ENCODE measurements at regions not wholly inside any gene's neighbourhood (a gene's known extent, or its start where the extent isn't known, plus 50 kb on each side); places are given as distances from the start of the nearest gene placed in this dataset.

DNA sequence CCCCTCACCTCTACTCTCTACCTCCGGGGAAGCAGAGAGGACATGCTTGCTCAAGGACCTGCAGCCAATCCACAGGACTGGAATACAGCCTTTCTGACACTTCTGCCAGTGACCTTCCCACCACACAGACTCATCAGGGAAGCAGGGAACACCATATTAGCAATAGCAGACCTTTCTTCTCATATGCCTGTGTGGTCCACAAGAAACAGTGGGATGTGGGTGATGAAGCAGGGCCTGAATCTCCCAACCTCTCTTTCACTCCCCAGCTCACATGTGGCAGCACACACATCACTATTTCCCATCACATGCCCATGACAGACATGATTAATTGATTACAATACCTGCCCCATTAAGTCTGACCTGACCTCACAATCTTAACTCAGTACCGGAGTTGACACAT is 695.1 kb downstream of the MATN1 start:
- ChIA-PET POLR2A (no interaction called here), CTCF (no interaction called here)
- Histone ChIP-seq H3K36me3 (ENCODE audit: control insufficient read depth, insufficient read depth, low read length) (no peaks in the 10 kb centered on the region), H3K27me3 (ENCODE audit: control insufficient read depth, insufficient read depth, low read length) (no peaks in the 10 kb centered on the region), H3K4me3 (ENCODE audit: low read depth, low read length) (no peak overlapping the region)
- DNase-seq (ENCODE audit: low read depth), result no peak
- TF ChIP-seq, protein P1, sequence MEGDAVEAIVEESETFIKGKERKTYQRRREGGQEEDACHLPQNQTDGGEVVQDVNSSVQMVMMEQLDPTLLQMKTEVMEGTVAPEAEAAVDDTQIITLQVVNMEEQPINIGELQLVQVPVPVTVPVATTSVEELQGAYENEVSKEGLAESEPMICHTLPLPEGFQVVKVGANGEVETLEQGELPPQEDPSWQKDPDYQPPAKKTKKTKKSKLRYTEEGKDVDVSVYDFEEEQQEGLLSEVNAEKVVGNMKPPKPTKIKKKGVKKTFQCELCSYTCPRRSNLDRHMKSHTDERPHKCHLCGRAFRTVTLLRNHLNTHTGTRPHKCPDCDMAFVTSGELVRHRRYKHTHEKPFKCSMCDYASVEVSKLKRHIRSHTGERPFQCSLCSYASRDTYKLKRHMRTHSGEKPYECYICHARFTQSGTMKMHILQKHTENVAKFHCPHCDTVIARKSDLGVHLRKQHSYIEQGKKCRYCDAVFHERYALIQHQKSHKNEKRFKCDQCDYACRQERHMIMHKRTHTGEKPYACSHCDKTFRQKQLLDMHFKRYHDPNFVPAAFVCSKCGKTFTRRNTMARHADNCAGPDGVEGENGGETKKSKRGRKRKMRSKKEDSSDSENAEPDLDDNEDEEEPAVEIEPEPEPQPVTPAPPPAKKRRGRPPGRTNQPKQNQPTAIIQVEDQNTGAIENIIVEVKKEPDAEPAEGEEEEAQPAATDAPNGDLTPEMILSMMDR (IDR thresholded peaks at IDR 0.05; ENCODE audit: insufficient read depth, low read depth, low read length), result no peak

DNA sequence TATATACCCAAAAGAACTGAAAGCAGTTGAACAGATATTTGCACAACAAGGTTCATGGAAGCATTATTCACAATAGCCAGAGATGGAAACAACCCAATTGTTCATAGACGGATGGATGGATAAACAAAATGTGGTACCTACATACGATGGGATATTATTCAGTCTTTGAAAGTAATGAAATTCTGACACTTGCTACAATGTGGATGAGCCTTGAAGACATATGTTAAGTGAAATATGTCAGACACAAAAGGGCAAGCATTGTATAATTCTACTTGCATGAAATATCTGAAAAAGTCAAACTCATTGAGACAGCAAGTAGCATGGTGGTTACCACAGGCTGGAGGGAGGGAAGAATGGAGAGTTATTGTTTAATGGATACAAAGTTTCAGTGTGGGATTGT is 696.1 kb downstream of the MATN1 start:
- no peak for DNase-seq (ENCODE audit: low read depth)
- ChIA-PET POLR2A (no interaction called here), CTCF (no interaction called here)
- TF ChIP-seq, protein P1 (IDR thresholded peaks at IDR 0.05; ENCODE audit: insufficient read depth, low read depth, low read length), result no peak
- Histone ChIP-seq H3K27me3 (ENCODE audit: control insufficient read depth, insufficient read depth, low read length) (no peaks in the 10 kb centered on the region), H3K4me3 (ENCODE audit: low read depth, low read length) (no peak overlapping the region), H3K36me3 (ENCODE audit: control insufficient read depth, insufficient read depth, low read length) (no peaks in the 10 kb centered on the region)

DNA sequence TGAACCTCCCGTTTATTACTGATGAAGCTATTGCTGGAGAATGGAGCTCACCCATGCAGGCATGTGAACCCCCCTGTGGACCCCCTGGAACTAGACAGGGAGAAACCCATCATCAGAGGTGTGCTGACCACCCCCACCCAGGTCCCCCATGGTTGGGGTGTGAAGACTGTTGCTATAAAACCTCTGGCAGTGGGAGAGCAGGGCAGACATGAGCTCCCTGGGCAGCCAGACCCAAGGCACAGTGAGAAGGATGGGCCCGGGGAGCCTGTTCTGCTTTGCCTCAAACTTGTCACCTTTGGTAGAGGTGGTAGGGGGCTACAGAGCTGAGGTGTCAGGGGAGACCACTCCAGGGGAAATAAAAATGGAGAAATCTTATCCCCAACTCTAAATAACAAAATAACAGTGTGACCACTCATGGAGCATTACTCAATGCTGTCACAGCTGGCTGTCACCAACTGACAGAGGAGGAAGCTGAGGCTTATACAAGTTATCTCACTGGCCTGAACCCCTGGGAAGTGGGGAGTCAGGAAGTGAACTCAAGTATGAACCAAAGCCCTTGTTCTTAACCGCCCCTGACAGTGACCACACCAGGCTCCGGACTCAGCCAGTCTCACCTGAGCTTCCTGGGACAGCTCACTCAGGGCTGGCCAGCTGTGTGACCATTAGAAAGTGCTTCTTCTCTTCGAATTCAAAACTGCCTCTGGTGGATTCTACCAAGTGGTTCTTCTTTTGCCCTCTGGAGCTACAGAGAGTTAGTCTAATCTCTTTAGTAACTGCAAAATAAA is 698.8 kb downstream of the MATN1 start:
- H3K4me3 ChIP-seq (ENCODE audit: low read depth, low read length), result no peak overlapping the region
- no peaks in the 10 kb centered on the region for H3K27me3 ChIP-seq (ENCODE audit: control insufficient read depth, insufficient read depth, low read length)
- no peaks in the 10 kb centered on the region for H3K36me3 ChIP-seq (ENCODE audit: control insufficient read depth, insufficient read depth, low read length)
- TF ChIP-seq, protein P1 (IDR thresholded peaks at IDR 0.05; ENCODE audit: insufficient read depth, low read depth, low read length), result no peak
- POLR2A ChIA-PET, result no interaction called here
- CTCF ChIA-PET, result no interaction called here
- no peak for DNase-seq (ENCODE audit: low read depth)

DNA sequence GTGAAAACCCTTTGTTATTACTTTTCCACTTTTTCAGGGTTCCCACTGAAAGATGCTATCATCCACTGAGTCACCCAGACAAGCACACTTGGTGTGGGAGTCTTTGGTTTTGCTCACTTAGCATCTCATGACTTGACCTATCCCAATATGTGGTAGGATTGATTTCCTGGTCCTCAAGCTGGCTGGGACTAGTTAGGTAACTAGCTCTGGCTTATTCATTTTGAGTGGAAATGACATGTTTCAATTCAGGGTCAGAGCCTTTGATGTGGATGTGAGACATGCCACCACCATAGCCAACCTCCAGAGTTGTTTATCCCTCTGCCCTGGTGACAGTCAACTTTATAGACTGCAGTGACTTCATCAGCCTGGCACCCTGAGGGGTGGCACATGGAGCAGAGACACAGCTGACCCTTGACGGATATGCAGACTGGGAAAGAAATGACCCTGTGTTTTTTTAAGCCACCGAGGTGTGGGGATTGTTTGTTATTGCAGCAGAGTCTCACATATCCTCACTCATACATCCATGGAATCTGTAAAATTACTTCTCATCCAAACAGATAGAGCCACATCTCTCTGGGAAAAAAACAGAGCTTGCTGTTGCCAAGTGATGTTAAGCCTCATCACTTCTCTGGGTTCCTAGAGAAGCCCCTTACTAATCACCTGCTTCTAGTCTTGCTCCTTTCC is 699.9 kb downstream of the MATN1 start:
- Histone ChIP-seq H3K4me3 (ENCODE audit: low read depth, low read length) (no peak overlapping the region), H3K36me3 (ENCODE audit: control insufficient read depth, insufficient read depth, low read length) (no peaks in the 10 kb centered on the region), H3K27me3 (ENCODE audit: control insufficient read depth, insufficient read depth, low read length) (no peaks in the 10 kb centered on the region)
- TF ChIP-seq, protein P1 (IDR thresholded peaks at IDR 0.05; ENCODE audit: insufficient read depth, low read depth, low read length), result no peak
- CTCF ChIA-PET, result no interaction called here
- POLR2A ChIA-PET, result no interaction called here
- DNase-seq (ENCODE audit: low read depth), result no peak

DNA sequence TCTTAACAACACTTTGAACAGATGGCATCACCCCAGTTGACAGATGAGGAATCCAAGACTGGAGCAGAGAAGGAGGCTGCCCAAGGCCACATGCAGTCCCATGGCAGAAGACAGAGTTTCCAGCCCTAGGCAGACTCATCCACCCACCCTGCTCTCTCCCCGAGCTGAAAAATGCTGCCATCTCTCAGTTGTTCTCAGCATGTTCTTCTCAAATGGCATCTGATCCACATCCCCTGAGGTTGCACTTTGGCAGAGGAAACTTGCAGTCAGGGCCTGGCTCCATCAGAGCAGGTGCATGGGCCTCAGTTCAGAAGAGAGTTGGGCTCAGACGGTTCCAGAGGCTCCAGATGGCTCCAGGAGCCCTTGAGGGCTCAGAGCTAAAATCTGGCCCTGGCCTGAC is 709.4 kb downstream of the MATN1 start:
- Histone ChIP-seq H3K36me3 (ENCODE audit: control insufficient read depth, insufficient read depth, low read length) (no peaks in the 10 kb centered on the region), H3K27me3 (ENCODE audit: control insufficient read depth, insufficient read depth, low read length) (no peaks in the 10 kb centered on the region), H3K4me3 (ENCODE audit: low read depth, low read length) (no peak overlapping the region)
- TF ChIP-seq, protein P1 (IDR thresholded peaks at IDR 0.05; ENCODE audit: insufficient read depth, low read depth, low read length), result no peak
- ChIA-PET POLR2A (no interaction called here), CTCF (interaction anchor here (1.3 kb wide), 1 partner anchor 100 kb away, joined by 3 read pairs; no protein-coding TSS in a partner anchor)
- DNase-seq (ENCODE audit: low read depth), result no peak

All from BJ (cell line).